HG03521 (cell line): ENCODE measurements at regions not wholly inside any gene's neighbourhood (a gene's known extent, or its start where the extent isn't known, plus 50 kb on each side); places are given as distances from the start of the nearest gene placed in this dataset.
"Not testable (repeated sequence)": the region's sequence is repeated elsewhere in the genome, so short reads cannot be mapped to it uniquely, and the experiment has no call there.

Source experiments
- ATAC-seq: cut with Tn5 transposase; IDR thresholded peaks from one replicate; pipeline ENCODE4 v1.9.1; 2021; ENCODE audit warnings: mild to moderate bottlenecking, moderate library complexity; ENCODE audit not compliant: unreplicated experiment

DNA sequence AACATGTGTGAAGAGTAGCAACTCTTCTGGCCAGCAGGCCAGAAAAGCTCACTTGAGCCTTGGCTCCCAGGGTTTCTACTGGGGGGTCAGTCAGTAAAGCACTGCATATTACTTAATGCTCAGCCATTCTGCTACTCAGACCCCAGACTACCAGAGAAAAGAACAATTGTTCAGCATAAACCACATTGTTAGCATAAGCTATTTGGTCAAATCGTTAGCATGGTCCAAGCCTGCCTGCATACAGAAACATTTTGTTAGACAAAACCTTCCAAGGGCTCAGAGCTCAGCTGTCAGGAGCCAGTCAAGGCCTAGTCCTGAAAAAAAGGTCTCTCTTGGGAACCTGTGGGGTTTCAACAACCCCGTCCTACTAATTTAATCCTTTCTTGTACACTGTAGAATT is 449.3 kb downstream of the PRR16 start:
- no peak for ATAC-seq

DNA sequence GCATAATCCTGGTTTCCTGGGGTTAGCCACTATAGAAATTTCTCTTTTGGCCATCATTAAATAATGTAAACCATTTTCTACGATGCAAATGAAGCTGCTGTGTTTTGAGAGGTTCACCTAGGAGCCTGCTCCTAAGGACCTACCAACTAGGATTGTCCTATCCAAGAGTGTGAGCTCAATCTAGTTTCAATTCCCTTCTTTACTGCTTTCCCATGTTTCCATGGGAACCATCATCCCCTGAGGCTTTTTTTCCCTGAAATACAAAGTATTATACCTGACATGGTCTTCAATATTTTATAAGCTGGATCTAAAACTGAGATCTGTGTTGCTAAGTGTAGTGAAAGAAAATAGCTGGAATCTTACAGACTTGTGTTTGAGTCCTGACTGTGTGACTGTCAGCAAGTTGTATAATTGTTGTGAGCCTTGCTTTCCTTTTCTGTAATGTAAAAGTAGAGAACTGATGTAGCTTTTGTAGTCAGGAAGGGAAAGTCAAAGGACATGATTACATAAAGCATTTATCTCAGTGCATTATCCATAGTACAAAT is 453.2 kb downstream of the PRR16 start:
- ATAC-seq: no peak

DNA sequence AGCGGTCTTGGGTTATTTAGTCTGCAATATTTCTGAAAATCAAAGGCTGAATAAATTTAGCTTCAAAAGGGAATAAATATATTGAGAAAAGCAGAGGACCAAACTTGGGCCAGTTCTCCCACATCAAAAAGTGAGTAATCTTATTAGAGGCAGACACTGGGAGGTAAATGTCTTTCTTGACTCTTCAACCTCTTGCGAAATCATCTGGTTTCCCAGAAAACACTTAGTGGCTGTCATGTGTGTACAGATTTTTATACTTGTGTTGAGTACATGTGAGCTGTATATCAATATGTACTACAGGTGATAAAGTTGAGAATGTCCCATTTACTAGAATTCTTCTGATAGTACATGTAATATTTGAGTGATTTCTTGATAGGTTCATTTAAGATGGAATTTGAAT is 454.9 kb downstream of the PRR16 start:
- no peak for ATAC-seq

DNA sequence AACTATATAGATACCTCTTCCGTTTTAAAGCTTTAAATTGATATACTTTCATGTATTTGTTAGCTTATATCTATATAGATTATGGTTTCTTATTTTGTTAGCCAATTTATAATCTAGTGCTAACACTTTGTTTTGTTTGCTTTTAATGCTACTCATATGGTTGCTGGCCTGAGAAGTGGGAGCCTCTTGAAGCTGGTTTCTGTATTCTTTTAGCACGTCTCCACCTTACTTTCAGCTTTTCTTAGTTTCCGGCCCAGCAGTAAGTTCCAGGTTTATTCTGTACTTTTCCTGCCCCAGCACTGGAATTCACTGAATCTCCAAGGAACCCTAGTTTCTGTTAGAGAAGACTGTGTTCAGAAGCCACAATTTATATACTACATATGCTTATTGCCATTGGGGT is 458.9 kb downstream of the PRR16 start:
- ATAC-seq: no peak

DNA sequence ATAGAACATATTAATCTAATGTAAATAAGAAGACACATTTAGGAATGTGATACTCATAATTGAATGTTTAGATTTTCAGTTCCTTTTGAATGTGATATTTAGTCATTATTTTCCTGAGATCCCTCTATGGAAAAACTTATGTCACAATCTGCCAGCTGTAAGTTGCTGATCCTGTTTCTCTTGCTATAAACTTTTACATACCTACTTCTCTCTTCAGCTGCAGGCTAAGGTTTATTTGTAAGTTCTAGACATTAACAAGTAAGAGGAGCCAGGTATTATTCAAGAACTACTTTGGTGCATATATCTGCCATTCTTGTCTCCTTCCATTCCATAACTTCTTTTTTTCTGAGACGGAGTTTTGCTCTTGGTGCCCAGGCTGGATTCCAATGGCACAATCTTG is 462.4 kb downstream of the PRR16 start:
- ATAC-seq: no peak

DNA sequence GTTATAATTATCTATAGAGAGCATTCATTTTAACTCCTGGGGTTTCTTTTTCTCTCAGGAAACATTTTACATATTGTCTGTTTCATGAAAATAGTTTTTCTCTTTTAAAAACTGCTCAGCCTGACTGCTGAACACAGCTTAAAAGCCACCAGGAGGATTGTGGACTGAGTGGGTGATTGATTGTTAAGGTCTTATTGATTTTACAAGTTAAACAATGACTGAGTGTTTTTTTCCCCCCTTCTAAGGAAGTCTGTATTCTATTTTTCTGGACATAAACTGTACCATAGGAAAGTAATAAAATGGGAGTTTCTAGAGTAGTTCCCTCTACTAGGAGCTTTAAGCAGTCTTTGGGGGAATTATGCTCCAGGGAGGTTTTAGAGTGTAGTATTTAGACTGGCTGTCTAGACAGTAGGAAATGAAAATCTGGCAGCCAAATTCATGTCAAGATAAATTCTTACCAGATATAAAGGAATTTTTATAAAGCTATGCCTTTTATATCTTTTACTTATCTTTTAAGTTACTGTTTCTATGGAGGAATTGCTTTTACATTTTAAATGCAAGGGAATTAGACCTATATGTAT is 463.9 kb downstream of the PRR16 start:
- ATAC-seq: no peak

DNA sequence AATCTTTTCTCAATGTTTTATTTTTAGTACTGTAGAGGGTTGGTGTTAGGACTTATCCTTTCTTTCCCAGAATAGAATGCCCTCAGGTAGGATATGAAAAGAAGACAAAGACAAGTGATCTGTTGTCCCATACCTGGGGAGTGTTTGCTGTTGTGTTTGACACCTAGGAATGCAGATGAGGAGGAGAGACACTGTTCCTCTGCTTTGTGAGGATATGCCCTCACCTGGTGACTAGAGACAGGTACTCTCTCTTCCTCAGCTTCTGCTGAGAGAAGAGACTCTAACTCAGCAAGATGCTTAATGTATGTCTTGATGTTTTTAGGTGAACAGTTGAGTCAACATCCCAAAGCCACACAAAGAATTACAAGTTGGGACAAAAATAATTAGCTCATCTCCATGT is 468.4 kb downstream of the PRR16 start:
- no peak for ATAC-seq

DNA sequence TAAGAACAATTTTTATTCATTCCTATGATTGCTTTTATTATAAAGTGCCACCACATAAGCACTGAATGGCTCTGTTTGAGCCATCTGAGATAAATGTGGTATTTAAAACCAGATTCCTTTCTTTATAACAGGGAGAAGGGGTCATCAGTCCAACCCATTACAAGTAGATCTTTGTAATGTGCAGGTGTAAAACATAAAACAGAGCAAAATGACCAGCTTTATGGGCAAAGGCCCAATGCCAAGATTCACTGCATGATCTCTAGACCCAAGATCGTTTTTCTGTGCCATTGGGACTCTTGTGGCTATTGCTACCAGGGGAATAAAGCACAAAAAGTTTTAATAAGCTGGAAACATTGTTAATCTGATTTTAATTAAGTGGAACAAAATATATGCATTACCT is 469.9 kb downstream of the PRR16 start:
- no peak for ATAC-seq

DNA sequence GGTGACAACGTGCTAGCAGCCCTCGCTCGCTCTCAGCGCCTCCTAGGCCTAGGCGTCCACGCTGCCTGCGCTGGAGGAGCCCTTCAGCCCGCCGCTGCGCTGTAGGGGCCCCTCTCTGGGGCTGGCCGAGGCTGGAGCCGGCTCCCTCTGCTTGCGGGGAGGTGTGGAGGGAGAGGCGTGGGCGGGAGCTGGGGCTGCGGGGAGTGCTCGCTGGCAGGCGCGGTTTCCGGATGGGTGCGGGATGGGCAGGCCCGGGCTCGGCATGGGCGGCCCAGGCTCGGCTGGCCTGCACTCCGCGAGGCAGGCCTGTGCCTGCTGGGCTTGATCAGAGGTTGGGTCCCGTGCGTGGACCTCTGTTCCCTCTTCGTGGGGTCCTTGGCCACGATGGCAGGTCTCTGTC is 472.6 kb downstream of the PRR16 start:
- no peak for ATAC-seq

DNA sequence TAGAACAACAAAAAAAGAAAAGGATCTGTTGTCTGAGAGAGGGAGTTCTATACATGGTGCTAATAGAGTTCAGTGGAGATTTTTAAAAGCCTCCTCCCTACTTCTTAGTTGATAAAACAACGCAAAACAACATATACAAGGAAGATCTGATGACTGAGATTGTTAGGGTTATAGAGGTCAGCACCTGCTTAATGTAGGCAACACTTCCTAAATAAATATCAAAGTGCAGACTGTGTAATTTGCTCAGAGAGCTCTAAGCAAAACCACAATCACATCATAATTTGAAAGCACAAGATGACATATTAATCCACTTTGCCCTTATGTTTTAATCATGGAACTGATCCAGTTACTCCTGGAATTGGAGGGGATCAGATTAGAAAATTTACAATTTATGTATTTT is 474.5 kb downstream of the PRR16 start:
- no peak for ATAC-seq

DNA sequence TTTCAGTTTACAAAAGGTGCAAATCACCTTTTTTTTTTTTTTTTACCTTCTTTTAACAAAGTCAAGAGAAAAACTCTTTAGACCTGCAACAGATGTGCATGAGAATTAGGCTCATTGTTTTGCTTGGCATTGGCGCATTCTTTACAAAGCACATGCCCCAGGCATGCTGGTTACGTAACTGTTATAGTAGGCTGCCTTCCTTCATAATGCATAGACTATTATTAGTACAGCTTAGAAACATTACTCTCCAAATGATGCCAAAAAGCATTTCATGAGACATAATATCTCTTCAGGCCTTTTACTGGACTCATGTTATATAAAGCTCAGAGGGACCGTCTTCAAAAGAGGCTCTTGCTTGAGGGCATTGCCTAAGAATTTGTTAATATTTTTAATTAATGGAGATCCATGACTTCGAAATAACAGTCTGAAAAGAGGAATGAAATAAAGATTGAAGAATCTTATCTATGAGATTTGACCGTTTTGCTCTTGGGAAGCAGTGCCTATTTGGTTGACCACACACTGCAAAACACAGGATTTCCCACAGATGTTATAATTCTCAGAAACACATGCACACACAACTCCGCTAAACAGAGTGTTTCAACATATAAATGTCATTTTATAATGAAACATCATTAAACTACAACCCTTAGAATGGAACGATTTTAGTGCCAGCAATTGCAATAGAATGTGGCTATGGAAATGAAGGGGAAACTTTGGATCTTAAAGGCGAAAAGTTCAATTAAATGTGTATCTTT is 478.7 kb downstream of the PRR16 start:
- no peak for ATAC-seq

DNA sequence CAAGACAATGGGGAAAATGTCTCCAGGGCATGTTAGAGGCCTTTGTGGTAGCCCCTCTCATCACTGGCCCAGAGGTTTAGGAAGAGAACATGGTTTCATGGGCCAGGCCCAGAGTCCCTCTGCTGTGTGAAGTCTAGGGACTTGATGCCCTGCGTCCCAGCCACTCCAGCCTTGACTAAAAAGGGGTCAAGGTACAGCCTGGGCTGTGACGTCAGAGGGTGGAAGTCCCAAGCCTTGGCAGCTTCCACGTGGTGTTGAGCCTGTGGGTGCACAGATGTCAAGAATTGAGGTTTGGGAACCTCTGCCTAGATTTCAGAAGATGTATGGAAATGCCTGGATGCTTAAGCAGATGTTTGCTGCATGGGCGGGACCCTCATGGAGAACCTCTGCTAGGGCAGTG is 485.5 kb downstream of the PRR16 start:
- not testable (repeated sequence) for ATAC-seq

DNA sequence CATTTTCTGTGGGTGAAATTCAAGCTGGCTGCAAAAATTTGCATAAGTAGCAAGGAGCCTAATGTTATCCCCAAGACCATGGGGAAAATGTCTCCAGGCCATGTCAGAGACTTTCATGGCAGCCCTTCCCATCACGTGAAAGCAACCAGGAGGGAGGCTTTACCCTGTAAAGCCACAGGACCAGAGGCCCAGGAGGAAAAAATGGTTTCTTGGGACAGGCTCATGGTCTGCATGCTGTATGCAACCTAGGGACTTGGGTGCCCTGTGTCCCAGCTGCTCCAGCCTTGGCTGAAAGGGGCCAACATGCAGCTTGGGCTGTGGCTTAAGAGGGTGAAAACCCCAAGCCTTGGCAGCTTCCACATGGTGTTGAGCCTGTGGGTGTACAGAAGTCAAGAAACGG is 489.3 kb downstream of the PRR16 start:
- ATAC-seq: not testable (repeated sequence)

DNA sequence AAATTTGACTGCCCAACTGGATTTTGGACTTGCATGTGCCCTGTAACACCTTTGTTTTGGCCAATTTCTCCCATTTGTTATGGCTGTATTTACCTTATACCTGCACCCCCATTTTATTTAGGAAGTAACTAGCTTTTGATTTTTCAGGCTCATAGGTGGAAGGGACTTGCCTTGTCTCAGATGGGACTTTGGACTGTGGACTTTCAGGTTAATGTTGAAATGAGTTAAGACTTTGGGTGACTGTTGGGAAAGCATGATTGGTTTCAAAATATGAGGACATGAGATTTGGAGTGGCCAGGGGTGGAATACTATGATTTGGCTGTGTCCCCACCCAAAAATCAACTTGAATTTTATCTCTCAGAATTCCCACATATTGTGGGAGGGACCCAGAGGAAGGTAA is 490.2 kb downstream of the PRR16 start:
- no peak for ATAC-seq

DNA sequence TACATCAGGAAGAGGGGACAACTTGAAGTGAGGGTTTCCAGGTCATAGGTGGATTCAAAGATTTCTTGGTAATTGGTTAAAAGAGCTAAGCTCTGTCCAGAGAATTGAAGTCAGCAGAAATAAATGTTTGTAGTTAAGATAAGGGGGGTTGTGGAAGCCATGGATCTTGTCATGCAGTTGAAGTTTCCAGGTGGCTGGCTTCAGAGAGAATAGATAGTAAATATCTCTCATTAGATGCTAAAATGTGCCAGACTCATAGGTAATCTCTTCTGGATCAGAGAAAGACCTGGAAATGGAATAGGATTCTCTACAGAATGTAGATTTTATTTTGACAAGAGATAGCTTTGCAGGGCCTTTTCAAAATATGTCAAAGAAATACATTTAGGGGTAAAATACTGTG is 491.7 kb downstream of the PRR16 start:
- no peak for ATAC-seq

DNA sequence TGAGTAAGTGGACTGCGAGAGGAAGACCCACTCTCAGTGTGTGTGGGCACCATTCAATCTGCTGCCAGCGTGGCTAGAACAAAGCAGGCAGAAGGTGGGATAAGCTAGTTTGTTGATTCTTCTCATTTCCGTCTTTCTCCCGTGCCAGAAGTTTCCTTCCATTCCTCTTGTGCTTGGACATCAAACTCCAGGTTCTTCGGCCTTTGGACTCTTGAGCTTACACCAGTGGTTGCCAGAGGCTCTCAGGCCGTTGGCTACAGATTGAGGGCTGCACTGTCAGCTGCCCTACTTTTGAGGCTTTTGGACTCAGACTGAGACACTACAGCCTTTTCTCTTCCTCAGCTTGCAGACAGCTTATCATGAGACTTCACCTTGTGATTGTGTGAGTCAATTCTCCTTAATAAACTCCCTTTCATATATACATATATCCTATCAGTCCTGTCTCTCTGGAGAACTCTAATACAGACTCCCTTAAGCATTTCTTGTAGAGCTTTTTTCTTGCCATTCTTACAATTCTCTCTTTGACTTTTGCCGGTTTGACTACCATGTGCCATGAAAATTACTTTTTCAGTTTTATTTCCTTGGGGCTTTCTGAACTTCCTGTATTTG is 494.9 kb downstream of the PRR16 start:
- no peak for ATAC-seq

DNA sequence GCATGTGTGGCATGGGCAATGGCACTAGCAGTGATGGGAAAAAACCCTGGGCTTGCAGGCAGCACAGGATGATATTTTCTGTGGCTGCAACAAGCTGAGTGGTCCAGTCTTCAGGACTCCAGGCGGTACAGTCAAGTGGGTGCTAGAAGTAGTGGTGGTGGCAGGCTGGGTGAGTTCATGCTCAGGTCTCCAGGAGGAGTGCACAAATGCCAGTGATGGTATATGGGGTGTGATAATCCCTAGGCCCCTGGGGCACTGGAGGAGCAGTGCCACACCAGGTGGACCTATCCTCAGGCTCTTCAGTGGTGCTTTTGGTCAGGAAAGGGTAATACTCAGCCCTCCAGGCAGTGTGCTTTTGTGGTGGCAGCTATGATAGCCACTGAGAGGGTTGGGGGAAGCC is 496.4 kb downstream of the PRR16 start:
- ATAC-seq: no peak

DNA sequence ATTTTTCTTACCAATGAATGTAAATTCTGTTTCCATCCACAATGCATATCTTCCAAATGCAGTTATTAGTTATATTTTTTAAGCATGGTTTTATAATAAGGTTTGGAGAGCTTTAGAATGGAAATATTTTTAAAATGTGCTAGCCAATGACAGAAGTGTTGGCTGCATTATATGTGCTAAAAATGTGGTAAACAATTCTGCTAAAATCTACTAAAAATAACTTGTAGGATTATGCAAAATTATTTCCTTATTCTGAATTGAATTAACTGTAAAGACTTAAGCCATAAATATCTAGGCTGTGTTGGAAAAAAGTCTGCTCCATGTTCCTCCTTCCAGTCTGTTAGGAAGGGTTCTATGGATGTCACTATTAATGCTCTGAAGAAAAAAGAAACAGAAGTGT is 503.3 kb downstream of the PRR16 start:
- ATAC-seq: no peak

DNA sequence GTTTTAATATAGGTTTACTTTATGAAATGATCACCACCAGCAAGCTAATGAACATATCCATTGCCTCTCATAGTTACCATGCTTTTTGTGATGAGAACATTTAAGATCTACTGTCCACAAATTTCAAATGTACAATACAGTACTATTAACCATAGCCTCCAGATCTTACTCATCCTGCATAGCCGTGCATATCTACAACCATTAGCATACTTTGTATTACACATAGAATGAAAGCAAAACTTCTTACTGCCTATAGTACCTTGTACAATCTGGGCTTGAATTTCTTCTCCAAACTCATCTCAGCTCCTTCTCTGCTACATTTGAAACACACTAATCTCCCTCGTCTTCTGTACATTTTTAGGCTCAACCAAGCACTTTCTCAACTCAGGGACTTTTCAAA is 510.6 kb downstream of the PRR16 start:
- ATAC-seq: no peak

DNA sequence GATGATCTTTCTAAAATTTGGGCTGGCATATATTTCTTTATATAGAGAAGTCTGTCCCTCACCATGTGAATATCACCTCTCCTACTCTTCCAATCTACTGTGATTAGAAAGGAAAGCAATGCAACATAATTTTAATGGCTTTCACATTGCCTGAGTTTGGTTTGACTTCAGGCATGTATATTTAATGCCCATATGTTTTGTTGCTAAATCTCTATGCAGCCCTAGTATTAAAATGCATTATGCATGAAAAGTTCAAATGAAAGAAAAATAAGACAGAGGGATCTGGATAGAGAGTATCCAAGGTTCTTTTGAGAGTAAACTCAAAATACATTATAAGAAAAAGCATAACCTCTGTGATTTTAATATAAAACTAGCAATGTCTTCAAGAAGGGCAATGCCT is 518.3 kb downstream of the PRR16 start:
- ATAC-seq: no peak

DNA sequence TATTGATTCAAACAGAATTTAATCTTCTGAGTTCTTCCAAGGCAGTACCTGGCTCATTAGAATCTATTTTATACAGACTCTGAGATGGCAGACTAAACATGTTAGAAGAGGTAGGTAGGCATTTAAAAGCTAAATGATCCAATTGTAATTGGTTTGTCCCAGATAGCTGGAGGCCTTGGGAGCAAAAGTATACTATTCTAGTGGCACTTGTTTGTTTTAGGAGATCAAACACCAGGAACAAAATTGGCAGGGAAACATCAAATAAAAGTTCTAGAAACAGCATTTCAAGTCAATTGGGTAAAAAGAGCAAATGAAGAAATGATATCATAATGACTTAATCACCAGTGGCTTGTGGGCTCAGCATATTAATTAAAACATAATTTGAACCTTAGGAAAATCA is 521.4 kb downstream of the PRR16 start:
- no peak for ATAC-seq

DNA sequence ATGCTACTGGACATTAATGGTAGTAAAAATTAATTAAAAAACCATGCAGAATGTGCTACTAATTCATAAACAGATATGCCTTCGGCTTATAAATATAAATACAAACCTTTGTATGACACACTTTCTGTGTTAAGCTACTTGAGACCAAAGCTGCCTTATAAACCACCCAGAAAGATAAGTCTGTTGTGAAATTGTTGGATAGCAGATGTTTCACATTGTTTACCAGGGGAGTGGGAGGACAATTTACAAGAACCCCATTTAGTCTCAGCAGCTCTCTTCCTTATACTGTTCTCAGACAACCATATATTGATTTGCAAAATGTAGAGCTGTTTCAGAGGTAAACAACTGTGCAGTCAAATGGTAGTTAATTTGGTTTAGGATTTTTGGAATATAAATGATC is 524.4 kb downstream of the PRR16 start:
- ATAC-seq: no peak
